ENCODE measurements at regions not wholly inside any gene's neighbourhood (a gene's known extent, or its start where the extent isn't known, plus 50 kb on each side); places are given as distances from the start of the nearest gene placed in this dataset.

GRCh38 chr18:41266204-41266603 lies 688.8 kb upstream of the PIK3C3 start:
- Histone ChIP-seq H3K79me2 (ENCODE audit: control insufficient read depth in 1 of 2, insufficient read depth in 2 of 2, low read length in 2 of 2) (no peaks in the 10 kb centered on the region), H4K91ac (replicated peaks; ENCODE audit: insufficient read length, low read length) (no peak overlapping the region), H3K23ac (ENCODE audit: insufficient read length) (no peak overlapping the region), H4K5ac (ENCODE audit: insufficient read length, low read depth, low read length) (no peak overlapping the region), H2BK15ac (ENCODE audit: low read length) (no peak overlapping the region), H3K27ac (ENCODE audit: low read depth, low read length) (no peak overlapping the region), H2BK120ac (replicated peaks; ENCODE audit: low read depth, low read length) (no peak overlapping the region), H2BK20ac (ENCODE audit: low read length) (no peak overlapping the region), H3K4me2 (ENCODE audit: insufficient read depth in 1 of 2, low read depth in 2 of 2, low read length in 2 of 2) (no peak overlapping the region), H2AK5ac (ENCODE audit: low read depth, low read length) (no peak overlapping the region), H3K56ac (replicated peaks; ENCODE audit: insufficient read length, low read depth, low read length) (no peak overlapping the region), H4K20me1 (replicated peaks in 1 of 2; ENCODE audit: control insufficient read depth in 1 of 2, insufficient read depth in 2 of 2, low read length in 2 of 2) (no peaks in the 10 kb centered on the region), H3K14ac (ENCODE audit: insufficient read length) (no peak overlapping the region), H3K4me1 (replicated peaks in 1 of 4; ENCODE audit: control insufficient read depth in 3 of 4, insufficient read depth in 4 of 4, low read length in 3 of 4) (peaks cover 0 to 5% (median 2%) of the 10 kb centered on the region in 4 experiments; a peak in 1 of 7 replicates), H3K23me2 (ENCODE audit: low read depth, low read length) (no peaks in the 10 kb centered on the region), H3K4ac (replicated peaks; ENCODE audit: insufficient read length, low read depth, low read length) (no peak overlapping the region), H2BK12ac (ENCODE audit: low read depth, low read length) (no peak overlapping the region), H3K4me3 (ENCODE audit: extremely low read depth in 1 of 4, insufficient read depth in 2 of 4, low read depth in 3 of 4, low read length in 4 of 4) (no peak overlapping the region), H3K79me1 (ENCODE audit: low read depth, low read length) (no peaks in the 10 kb centered on the region), H2BK5ac (ENCODE audit: low read depth, low read length) (no peak overlapping the region), H3K18ac (ENCODE audit: extremely low read depth, low read length) (no peak overlapping the region), H3K9me3 (ENCODE audit: insufficient read depth in 2 of 2, low read depth in 1 of 2, low read length in 1 of 2) (no peaks in the 10 kb centered on the region), H3K36me3 (ENCODE audit: control insufficient read depth in 2 of 4, insufficient read depth in 4 of 4, low read length in 3 of 4) (no peaks in the 10 kb centered on the region), H3K9ac (replicated peaks in 1 of 4; ENCODE audit: extremely low read depth in 1 of 4, low read depth in 3 of 4, low read length in 3 of 4) (no peak overlapping the region), H4K8ac (ENCODE audit: extremely low read depth, insufficient read depth, low read length) (no peak overlapping the region), H2AFZ (ENCODE audit: low read length) (peak overlapping the region; percentile 59; the same call in 1 of the 2 replicates), H3K27me3 (replicated peaks in 1 of 4; ENCODE audit: control insufficient read depth in 3 of 4, extremely low read depth in 1 of 4, insufficient read depth in 3 of 4, low read length in 3 of 4) (no peaks in the 10 kb centered on the region)
- ChIA-PET CTCF (ENCODE audit: partially characterized antibody) (no interaction called here), POLR2A (ENCODE audit: partially characterized antibody) (no interaction called here)
- DNase-seq (ENCODE audit: low read depth in 1 of 2, low spot score in 2 of 2) = no peak
- WGBS, 2 experiments (ENCODE audit: extremely low coverage in 1 of 2, insufficient coverage in 1 of 2, insufficient read length in 1 of 2, insufficient replicate concordance in 2 of 2, low coverage in 1 of 2, low lambda C conversion rate in 2 of 2, missing lambda C conversion rate in 1 of 2) = 93% methylated on average over 5 of the region's 5 CpGs; no CpG with 5 or more reads in 1 of the 2 experiments
- no peak for FAIRE-seq
- TF ChIP-seq ASH2L (IDR thresholded peaks at IDR 0.05; ENCODE audit: low read length) (no peak), SIN3A (conservative IDR thresholded peaks at IDR 0.05 in 1 of 2, IDR thresholded peaks at IDR 0.05 in 1 of 2; ENCODE audit: low read depth in 1 of 2, low read length in 2 of 2) (no peak), SUZ12 (IDR thresholded peaks at IDR 0.05; ENCODE audit: low read length) (no peak), POLR2A (IDR thresholded peaks at IDR 0.05; ENCODE audit: control extremely low read depth in 1 of 2, low read depth in 2 of 2, low read length in 2 of 2) (no peak), TAF1 (IDR thresholded peaks at IDR 0.05; ENCODE audit: low read depth, low read length) (no peak), POU5F1 (IDR thresholded peaks at IDR 0.05; ENCODE audit: low read depth, low read length) (no peak), CBX8 (IDR thresholded peaks at IDR 0.05; ENCODE audit: borderline replicate concordance, low read depth, low read length) (no peak), RFX5 (IDR thresholded peaks at IDR 0.05; ENCODE audit: borderline replicate concordance, low read depth, low read length) (no peak), HDAC2 (IDR thresholded peaks at IDR 0.05; ENCODE audit: borderline replicate concordance in 1 of 2, low read depth in 2 of 2, low read length in 2 of 2) (no peak), YY1 (IDR thresholded peaks at IDR 0.05; ENCODE audit: low read depth, low read length) (no peak), CBX5 (IDR thresholded peaks at IDR 0.05; ENCODE audit: low read depth, low read length) (no peak), BRCA1 (IDR thresholded peaks at IDR 0.05; ENCODE audit: low read depth, low read length) (no peak), RAD21 (IDR thresholded peaks at IDR 0.05 in 1 of 2, conservative IDR thresholded peaks at IDR 0.05 in 1 of 2; ENCODE audit: low read depth in 2 of 2, low read length in 2 of 2) (no peak)

Measured in H1 (cell line).